ENCODE measurements at regions not wholly inside any gene's neighbourhood (a gene's known extent, or its start where the extent isn't known, plus 50 kb on each side); places are given as distances from the start of the nearest gene placed in this dataset.

DNA sequence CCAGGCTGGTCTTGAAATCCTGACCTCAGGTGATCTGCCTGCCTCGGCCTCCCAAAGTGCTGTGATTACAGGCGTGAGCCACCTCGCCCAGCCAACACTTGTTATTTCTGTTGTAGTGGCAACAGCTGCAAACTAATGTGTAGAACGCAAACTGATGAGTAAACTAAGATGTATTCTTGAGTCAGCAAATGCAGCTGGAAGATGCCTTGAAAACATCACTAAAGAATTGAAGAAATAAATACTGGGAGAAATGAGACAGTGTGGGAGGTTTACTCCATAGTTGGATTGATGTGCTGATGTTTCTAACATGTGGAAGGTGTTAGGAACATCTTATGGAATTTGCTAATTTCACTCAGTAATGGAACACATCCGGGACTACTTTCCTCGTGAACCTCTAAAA is 61.3 kb upstream of the KCNE2 start (continued):
- TF ChIP-seq KLF16 (tag by site-specific recombination; IDR thresholded peaks at IDR 0.05), result no peak
- TF ChIP-seq SCRT1 (tag by site-specific recombination; IDR thresholded peaks at IDR 0.05; ENCODE audit: borderline replicate concordance), result no peak
- TF ChIP-seq TCF7L2 (IDR thresholded peaks at IDR 0.05; ENCODE audit: borderline replicate concordance, low read depth, low read length), result no peak
- TF ChIP-seq YY1 (tag by site-specific recombination; IDR thresholded peaks at IDR 0.05), result no peak
- no peak for TF ChIP-seq ZNF596 (tag by site-specific recombination; IDR thresholded peaks at IDR 0.05)

DNA sequence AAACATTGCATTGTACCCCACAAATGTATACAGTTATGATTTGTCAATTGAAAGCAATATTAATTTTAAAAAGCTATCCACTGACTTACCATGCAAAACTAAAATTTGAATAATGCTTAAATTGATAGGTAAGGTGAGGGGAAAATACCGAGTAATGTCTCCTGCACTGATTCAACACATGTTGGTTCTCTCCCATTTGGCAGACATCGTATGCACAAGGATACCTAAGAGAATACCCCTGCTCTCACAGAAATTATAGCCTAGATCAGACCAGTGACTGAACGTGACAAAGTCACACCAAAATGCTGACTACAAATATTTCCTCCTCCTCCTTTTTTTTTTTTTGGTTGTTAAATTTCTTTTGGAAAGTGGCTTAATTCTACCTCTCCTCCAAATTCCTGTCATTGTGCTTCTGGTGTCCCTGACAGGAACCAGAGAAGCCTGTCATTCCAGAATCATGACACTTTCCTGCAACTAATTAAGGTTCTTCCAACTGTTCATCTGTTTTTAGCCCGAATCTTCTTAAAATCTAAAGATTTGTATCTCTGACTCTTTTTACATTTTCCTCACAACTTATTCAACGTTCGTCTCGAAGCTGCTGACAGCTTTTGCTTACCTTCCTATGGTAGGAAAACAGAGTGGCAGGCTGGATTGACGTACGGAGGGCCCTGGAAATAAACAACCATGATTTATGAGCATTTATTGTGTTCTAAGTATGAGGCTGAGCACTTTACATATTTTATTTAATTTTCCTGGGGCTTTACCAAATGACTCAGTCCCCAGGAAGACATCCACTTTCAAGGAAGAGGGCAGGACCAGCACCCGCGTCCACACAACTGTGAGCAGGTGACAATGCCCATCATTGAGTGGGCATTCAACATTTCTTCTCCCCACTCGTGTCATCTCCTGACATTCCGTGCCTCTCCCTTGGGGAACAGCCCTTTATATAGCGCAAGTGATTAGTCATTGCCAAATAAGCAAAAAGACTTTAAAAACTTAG is 57.9 kb upstream of the KCNE2 start:
- no peaks in the 10 kb centered on the region for H3K9me3 ChIP-seq (ENCODE audit: control insufficient read depth, insufficient read depth, low read depth, low read length)
- H3K27ac ChIP-seq (ENCODE audit: extremely low read depth, low read depth, low read length), result no peak overlapping the region
- no peaks in the 10 kb centered on the region for H3K4me1 ChIP-seq (ENCODE audit: control insufficient read depth, insufficient read depth, low read length)
- H3K4me3 ChIP-seq (ENCODE audit: low read depth, low read length), result no peak overlapping the region
- ChIA-PET CTCF (interaction anchor here (0.9 kb wide), 1 partner anchor 42 kb away, joined by 4 read pairs; no protein-coding TSS in a partner anchor), POLR2A (no interaction called here)
- TF ChIP-seq ZNF623 (tag by site-specific recombination; IDR thresholded peaks at IDR 0.05) (no peak), ZNF433 (tag by site-specific recombination; IDR thresholded peaks at IDR 0.05; ENCODE audit: low read depth) (no peak), ZNF610 (tag by site-specific recombination; IDR thresholded peaks at IDR 0.05; ENCODE audit: borderline replicate concordance) (no peak), SP3 (tag by site-specific recombination; IDR thresholded peaks at IDR 0.05) (no peak), ZNF548 (tag by site-specific recombination; IDR thresholded peaks at IDR 0.05) (no peak), HOXC10 (CRISPR knock-in tag; IDR thresholded peaks at IDR 0.05) (no peak), ZBTB1 (tag by site-specific recombination; IDR thresholded peaks at IDR 0.05) (no peak), ZNF776 (tag by site-specific recombination; IDR thresholded peaks at IDR 0.05; ENCODE audit: borderline replicate concordance) (no peak), ZNF175 (tag by site-specific recombination; IDR thresholded peaks at IDR 0.05) (no peak), RBAK (tag by site-specific recombination; IDR thresholded peaks at IDR 0.05) (no peak)
- TF ChIP-seq, protein P1, sequence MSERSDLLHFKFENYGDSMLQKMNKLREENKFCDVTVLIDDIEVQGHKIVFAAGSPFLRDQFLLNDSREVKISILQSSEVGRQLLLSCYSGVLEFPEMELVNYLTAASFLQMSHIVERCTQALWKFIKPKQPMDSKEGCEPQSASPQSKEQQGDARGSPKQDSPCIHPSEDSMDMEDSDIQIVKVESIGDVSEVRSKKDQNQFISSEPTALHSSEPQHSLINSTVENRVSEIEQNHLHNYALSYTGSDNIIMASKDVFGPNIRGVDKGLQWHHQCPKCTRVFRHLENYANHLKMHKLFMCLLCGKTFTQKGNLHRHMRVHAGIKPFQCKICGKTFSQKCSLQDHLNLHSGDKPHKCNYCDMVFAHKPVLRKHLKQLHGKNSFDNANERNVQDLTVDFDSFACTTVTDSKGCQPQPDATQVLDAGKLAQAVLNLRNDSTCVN (tag by site-specific recombination; optimal IDR thresholded peaks at IDR 0.05), result no peak
- no peaks in the 10 kb centered on the region for H3K36me3 ChIP-seq (ENCODE audit: control insufficient read depth in 2 of 2, insufficient read depth in 1 of 2, low read length in 2 of 2)

DNA sequence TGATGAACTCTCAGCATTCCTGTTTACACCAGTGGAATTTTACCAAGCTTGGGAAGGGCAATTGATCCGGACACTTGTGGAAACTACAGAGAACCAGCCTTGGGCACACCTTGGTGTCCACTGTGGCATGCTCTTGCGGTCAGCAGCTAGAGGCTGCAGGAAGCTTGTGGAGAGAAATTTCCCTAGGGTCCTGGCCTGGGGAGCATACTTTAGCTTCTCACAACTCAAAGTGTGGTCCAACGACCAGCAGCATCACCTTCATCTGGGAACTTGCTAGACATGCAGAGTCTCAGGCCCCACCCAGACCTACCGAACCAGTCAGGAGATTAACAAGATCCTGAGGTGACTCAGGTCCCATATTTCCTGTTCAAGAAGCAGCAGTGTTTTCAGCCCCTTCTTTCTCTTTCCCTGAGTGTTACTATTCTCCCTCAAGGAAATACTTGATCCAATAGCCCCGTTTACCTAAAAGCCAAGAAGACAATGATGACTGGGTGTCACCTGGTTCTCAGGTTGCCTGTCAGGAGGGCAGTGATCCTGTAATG is 55.7 kb upstream of the KCNE2 start:
- Histone ChIP-seq H3K4me1 (ENCODE audit: control insufficient read depth, insufficient read depth, low read length) (no peaks in the 10 kb centered on the region), H3K4me3 (ENCODE audit: low read depth, low read length) (no peak overlapping the region), H3K9me3 (ENCODE audit: control insufficient read depth, insufficient read depth, low read depth, low read length) (no peaks in the 10 kb centered on the region), H3K27ac (ENCODE audit: extremely low read depth, low read depth, low read length) (no peak overlapping the region), H3K36me3 (ENCODE audit: control insufficient read depth in 2 of 2, insufficient read depth in 1 of 2, low read length in 2 of 2) (no peaks in the 10 kb centered on the region)
- TF ChIP-seq KLF10 (tag by site-specific recombination; IDR thresholded peaks at IDR 0.05) (no peak), KLF1 (tag by site-specific recombination; IDR thresholded peaks at IDR 0.05) (no peak), ZNF747 (tag by site-specific recombination; IDR thresholded peaks at IDR 0.05) (no peak)
- TF ChIP-seq, protein P2, sequence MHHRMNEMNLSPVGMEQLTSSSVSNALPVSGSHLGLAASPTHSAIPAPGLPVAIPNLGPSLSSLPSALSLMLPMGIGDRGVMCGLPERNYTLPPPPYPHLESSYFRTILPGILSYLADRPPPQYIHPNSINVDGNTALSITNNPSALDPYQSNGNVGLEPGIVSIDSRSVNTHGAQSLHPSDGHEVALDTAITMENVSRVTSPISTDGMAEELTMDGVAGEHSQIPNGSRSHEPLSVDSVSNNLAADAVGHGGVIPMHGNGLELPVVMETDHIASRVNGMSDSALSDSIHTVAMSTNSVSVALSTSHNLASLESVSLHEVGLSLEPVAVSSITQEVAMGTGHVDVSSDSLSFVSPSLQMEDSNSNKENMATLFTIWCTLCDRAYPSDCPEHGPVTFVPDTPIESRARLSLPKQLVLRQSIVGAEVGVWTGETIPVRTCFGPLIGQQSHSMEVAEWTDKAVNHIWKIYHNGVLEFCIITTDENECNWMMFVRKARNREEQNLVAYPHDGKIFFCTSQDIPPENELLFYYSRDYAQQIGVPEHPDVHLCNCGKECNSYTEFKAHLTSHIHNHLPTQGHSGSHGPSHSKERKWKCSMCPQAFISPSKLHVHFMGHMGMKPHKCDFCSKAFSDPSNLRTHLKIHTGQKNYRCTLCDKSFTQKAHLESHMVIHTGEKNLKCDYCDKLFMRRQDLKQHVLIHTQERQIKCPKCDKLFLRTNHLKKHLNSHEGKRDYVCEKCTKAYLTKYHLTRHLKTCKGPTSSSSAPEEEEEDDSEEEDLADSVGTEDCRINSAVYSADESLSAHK (tag by site-specific recombination; IDR thresholded peaks at IDR 0.05), result no peak
- POLR2A ChIA-PET, result no interaction called here
- CTCF ChIA-PET, result interaction anchor here (1.5 to 1.8 kb wide), 2 partner anchors 40 to 384 kb away, joined by 6 to 7 read pairs; no protein-coding TSS in a partner anchor
